GM18499 (cell line): ENCODE measurements at regions not wholly inside any gene's neighbourhood (a gene's known extent, or its start where the extent isn't known, plus 50 kb on each side); places are given as distances from the start of the nearest gene placed in this dataset.

Source experiments
- ATAC-seq: cut with Tn5 transposase; IDR thresholded peaks from one replicate; pipeline ENCODE4 v1.9.1; 2021; ENCODE audit warnings: moderate number of reproducible peaks; ENCODE audit not compliant: insufficient read depth, unreplicated experiment

- ATAC-seq: no peak
Measured at GRCh38 chr14:46788994-46789393, 137.4 kb upstream of the RPL10L start.

DNA sequence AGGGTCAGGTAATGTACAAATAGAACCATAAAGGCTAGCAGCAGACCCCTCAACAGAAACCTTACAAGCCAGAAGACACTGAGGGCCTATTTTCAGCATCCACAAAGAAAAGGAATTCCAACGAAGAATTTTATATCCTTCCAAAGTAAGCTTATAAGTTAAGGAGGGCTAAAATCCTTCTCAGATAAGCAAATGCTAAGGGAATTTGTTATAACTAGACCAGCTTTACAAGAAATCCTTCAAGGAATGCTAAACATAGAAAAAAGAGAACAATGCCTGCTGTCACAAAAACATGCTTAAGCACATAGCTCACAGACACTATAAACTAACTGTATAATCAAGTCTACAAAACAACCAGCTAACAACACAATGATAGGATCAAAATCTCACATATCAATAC, 130.7 kb upstream of the RPL10L start:
- no peak for ATAC-seq

GRCh38 chr14:46769292-46769691, 117.7 kb upstream of the RPL10L start:
- peak; percentile 99 for ATAC-seq

GRCh38 chr14:46747001-46747652, 95.5 kb upstream of the RPL10L start:
- ATAC-seq: no peak

- ATAC-seq: no peak
Measured at GRCh38 chr14:46734286-46734685, 82.7 kb upstream of the RPL10L start.

- ATAC-seq: no peak
Measured at GRCh38 chr14:46717211-46717610, 65.6 kb upstream of the RPL10L start.
